ENCODE measurements at regions not wholly inside any gene's neighbourhood (a gene's known extent, or its start where the extent isn't known, plus 50 kb on each side); places are given as distances from the start of the nearest gene placed in this dataset.

GRCh38 chr2:8006181-8006580 lies 675.7 kb upstream of the ID2 start:
- DNase-seq (ENCODE audit: low spot score): no peak

GRCh38 chr2:8006626-8007025 lies 675.2 kb upstream of the ID2 start:
- peak; percentile 15 for DNase-seq (ENCODE audit: low spot score)

- peak; percentile 53 for DNase-seq (ENCODE audit: low spot score)
Measured at GRCh38 chr2:8009010-8009597, 672.8 kb upstream of the ID2 start.

GRCh38 chr2:8015848-8016600 lies 665.8 kb upstream of the ID2 start:
- DNase-seq (ENCODE audit: low spot score): no peak

GRCh38 chr2:8016688-8017087 lies 665.2 kb upstream of the ID2 start:
- no peak for DNase-seq (ENCODE audit: low spot score)

- no peak for DNase-seq (ENCODE audit: low spot score)
Measured at GRCh38 chr2:8018956-8019355, 662.9 kb upstream of the ID2 start.

GRCh38 chr2:8019934-8020333 lies 661.9 kb upstream of the ID2 start:
- DNase-seq (ENCODE audit: low spot score): no peak

- DNase-seq (ENCODE audit: low spot score): no peak
Measured at GRCh38 chr2:8021921-8022320, 659.9 kb upstream of the ID2 start.

GRCh38 chr2:8022908-8023640 lies 658.8 kb upstream of the ID2 start:
- no peak for DNase-seq (ENCODE audit: low spot score)

- no peak for DNase-seq (ENCODE audit: low spot score)
Measured at GRCh38 chr2:8024506-8024905, 657.4 kb upstream of the ID2 start.

- DNase-seq (ENCODE audit: low spot score): no peak
Measured at GRCh38 chr2:8026381-8026780, 655.5 kb upstream of the ID2 start.

- no peak for DNase-seq (ENCODE audit: low spot score)
Measured at GRCh38 chr2:8027387-8027786, 654.5 kb upstream of the ID2 start.

- no peak for DNase-seq (ENCODE audit: low spot score)
Measured at GRCh38 chr2:8028036-8028435, 653.8 kb upstream of the ID2 start.

- no peak for DNase-seq (ENCODE audit: low spot score)
Measured at GRCh38 chr2:8028436-8028835, 653.4 kb upstream of the ID2 start.

- no peak for DNase-seq (ENCODE audit: low spot score)
Measured at GRCh38 chr2:8028981-8029380, 652.9 kb upstream of the ID2 start.

- DNase-seq (ENCODE audit: low spot score): peak; percentile 64
Measured at GRCh38 chr2:8030573-8031303, 651.1 kb upstream of the ID2 start.

- DNase-seq (ENCODE audit: low spot score): no peak
Measured at GRCh38 chr2:8031370-8031769, 650.5 kb upstream of the ID2 start.

- DNase-seq (ENCODE audit: low spot score): no peak
Measured at GRCh38 chr2:8033546-8034096, 648.2 kb upstream of the ID2 start.

- peak; percentile 86 for DNase-seq (ENCODE audit: low spot score)
Measured at GRCh38 chr2:8036366-8036765, 645.5 kb upstream of the ID2 start.

- DNase-seq (ENCODE audit: low spot score): no peak
Measured at GRCh38 chr2:8039732-8040131, 642.1 kb upstream of the ID2 start.

- DNase-seq (ENCODE audit: low spot score): no peak
Measured at GRCh38 chr2:8043295-8043694, 638.6 kb upstream of the ID2 start.

- DNase-seq (ENCODE audit: low spot score): no peak
Measured at GRCh38 chr2:8044046-8044594, 637.7 kb upstream of the ID2 start.
